Activated T-cell treated with anti-CD3 and anti-CD28 coated beads, Interleukin-2, amount 50 U/mL, for 24 hours (primary cell): ENCODE measurements at regions not wholly inside any gene's neighbourhood (a gene's known extent, or its start where the extent isn't known, plus 50 kb on each side); places are given as distances from the start of the nearest gene placed in this dataset.
"Not testable (repeated sequence)": the region's sequence is repeated elsewhere in the genome, so short reads cannot be mapped to it uniquely, and the experiment has no call there.

ENCODE experiments used
- DNase-seq: peaks from one replicate; pipeline ENCODE4 v3.0.0-alpha.2; 2020
- H3K27ac Mint-ChIP-seq: 2 replicates; pipeline ENCODE4 v1.8.0; 2020; ENCODE audit warnings: mild to moderate bottlenecking, mixed read lengths
- H3K27me3 Mint-ChIP-seq: 2 replicates; pipeline ENCODE4 v1.8.0; 2020; ENCODE audit warnings: mixed read lengths
- H3K36me3 Mint-ChIP-seq: 2 replicates; pipeline ENCODE4 v1.8.0; 2020; ENCODE audit warnings: low read depth, mixed read lengths
- H3K4me1 Mint-ChIP-seq: 2 replicates; pipeline ENCODE4 v1.8.0; 2020; ENCODE audit warnings: low read depth, mixed read lengths
- H3K4me3 Mint-ChIP-seq: 2 replicates; pipeline ENCODE4 v1.8.0; 2020; ENCODE audit warnings: mild to moderate bottlenecking, moderate library complexity, mixed read lengths
- H3K9me3 Mint-ChIP-seq: 2 replicates; pipeline ENCODE4 v1.8.0; 2020; ENCODE audit warnings: mixed read lengths

GRCh38 chr14:106530031-106530422, 1003.6 kb downstream of the TMEM121 start:
- no peak for DNase-seq
- Mint-ChIP-seq H3K36me3 (no peaks in the 10 kb centered on the region), H3K4me3 (no peak overlapping the region), H3K9me3 (no peaks in the 10 kb centered on the region), H3K27ac (no peak overlapping the region), H3K4me1 (peaks cover 5% of the 10 kb centered on the region), H3K27me3 (peaks cover 32% of the 10 kb centered on the region)

GRCh38 chr14:106530423-106531107, 1004.2 kb downstream of the TMEM121 start:
- no peaks in the 10 kb centered on the region for H3K36me3 Mint-ChIP-seq
- no peak overlapping the region for H3K4me3 Mint-ChIP-seq
- H3K27ac Mint-ChIP-seq: no peak overlapping the region
- peaks cover 34% of the 10 kb centered on the region for H3K27me3 Mint-ChIP-seq
- DNase-seq: peak; percentile 49
- no peaks in the 10 kb centered on the region for H3K9me3 Mint-ChIP-seq
- peaks cover 5% of the 10 kb centered on the region for H3K4me1 Mint-ChIP-seq

GRCh38 chr14:106537597-106537996, 1011.2 kb downstream of the TMEM121 start:
- not testable (repeated sequence) for H3K9me3 Mint-ChIP-seq, H3K36me3 Mint-ChIP-seq, H3K27ac Mint-ChIP-seq, H3K4me3 Mint-ChIP-seq
- Mint-ChIP-seq H3K4me1 (peaks cover 16% of the 10 kb centered on the region), H3K27me3 (peaks cover 38% of the 10 kb centered on the region)
- peak; percentile 40 for DNase-seq

DNA sequence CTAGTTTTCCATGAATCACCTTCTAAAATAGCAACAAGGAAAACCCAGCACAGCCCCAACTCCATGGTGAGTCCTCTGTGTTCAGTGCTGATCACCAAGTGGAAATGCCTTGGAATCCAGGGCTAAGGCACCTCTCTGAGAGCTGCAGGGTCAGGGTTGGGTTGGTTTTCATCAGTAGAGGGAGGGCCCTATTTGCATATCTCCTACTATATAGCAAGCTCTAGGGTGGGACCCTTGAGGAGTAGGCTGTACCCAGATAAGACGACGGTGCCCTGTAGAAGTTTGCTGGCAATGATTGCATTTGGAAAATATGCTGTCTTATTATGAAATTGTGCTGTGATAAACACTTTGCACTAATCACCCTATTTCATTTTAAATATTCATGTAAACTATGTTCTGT, 1011.8 kb downstream of the TMEM121 start:
- Mint-ChIP-seq H3K36me3 (no peaks in the 10 kb centered on the region), H3K4me3 (no peak overlapping the region), H3K4me1 (peaks cover 16% of the 10 kb centered on the region), H3K27ac (no peak overlapping the region), H3K27me3 (peaks cover 34% of the 10 kb centered on the region), H3K9me3 (no peaks in the 10 kb centered on the region)
- no peak for DNase-seq

DNA sequence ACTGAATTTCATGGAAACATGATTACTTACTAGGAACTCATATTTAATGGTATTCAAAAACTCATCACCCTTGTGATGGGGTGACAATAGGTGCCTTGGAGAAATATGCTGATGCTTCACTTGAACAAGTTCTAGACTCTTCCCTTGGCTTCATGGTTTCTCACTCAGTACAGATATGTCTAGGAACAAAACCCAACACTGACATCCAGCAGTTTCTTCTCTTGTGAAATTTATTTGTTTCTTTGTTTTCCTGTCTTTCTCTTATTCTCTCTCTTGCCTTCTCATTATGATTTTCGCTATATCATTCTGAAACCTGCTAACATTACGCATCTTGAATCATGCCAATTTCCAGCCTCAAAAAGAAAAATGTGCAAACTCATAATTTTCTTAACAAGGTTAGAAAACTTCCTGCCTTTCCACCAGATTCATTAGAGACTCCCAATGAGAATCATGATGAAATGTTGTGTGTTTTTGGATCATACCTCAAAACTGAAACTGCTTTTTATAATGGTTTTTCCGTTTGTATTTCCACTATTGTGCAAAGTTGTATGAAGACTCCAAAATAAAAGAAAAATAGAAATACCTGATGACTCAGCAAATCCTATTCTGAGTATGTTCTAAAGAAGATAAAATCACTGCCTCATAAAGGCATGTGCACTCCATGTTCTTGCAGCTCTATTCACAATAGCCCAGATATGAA, 1021.5 kb downstream of the TMEM121 start:
- Mint-ChIP-seq H3K27ac (peak overlapping the region; percentile 77), H3K4me3 (no peak overlapping the region), H3K36me3 (no peaks in the 10 kb centered on the region), H3K4me1 (peaks cover 12% of the 10 kb centered on the region), H3K27me3 (peaks cover 10% of the 10 kb centered on the region), H3K9me3 (no peaks in the 10 kb centered on the region)
- no peak for DNase-seq

GRCh38 chr14:106549064-106549463, 1022.7 kb downstream of the TMEM121 start:
- H3K4me1 Mint-ChIP-seq: peaks cover 12% of the 10 kb centered on the region
- peaks cover 10% of the 10 kb centered on the region for H3K27me3 Mint-ChIP-seq
- H3K27ac Mint-ChIP-seq: no peak overlapping the region
- DNase-seq: no peak
- H3K36me3 Mint-ChIP-seq: no peaks in the 10 kb centered on the region
- H3K4me3 Mint-ChIP-seq: no peak overlapping the region
- no peaks in the 10 kb centered on the region for H3K9me3 Mint-ChIP-seq

DNA sequence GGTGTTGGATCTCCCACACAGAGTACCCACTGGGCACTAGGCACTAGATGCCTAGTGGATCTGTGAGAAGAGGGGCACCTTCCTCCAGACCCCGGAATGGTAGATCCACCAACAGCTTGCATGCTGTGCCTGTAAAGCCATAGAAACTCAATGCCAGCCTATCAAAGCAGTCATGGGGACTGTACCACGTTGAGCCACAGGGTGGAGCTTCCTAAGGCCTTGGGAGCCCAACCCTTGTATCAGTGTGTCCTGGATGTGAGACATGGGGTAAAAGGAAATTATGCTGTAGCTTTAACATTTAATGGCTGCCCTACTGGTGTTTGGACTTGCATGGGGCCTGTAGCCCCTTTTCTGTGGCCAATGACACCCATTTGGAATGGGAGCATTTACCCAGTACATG, 1024.9 kb downstream of the TMEM121 start:
- Mint-ChIP-seq H3K36me3 (no peaks in the 10 kb centered on the region), H3K4me1 (peaks cover 12% of the 10 kb centered on the region), H3K27ac (no peak overlapping the region), H3K27me3 (peaks cover 6% of the 10 kb centered on the region), H3K9me3 (no peaks in the 10 kb centered on the region), H3K4me3 (no peak overlapping the region)
- no peak for DNase-seq

DNA sequence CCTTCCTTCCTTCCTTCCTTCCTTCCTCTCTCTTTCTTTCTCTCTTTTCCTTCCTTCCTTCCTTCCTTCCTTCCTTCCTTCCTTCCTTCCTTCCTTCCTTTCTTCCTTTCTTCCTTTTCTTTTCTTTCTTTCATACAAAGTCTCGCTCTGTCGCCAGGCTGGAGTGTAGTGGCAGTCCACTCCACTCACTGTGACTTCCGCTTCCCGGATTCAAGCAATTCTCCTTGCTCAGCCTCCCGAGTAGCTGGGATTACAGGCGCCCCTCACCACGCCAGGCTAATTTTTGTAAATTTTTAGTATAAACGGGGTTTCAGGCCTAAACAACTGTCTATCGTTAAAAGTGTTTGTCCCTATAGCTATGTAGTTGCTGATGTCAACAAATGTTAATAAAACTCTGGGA, 1029.8 kb downstream of the TMEM121 start:
- H3K27me3 Mint-ChIP-seq: peaks cover 20% of the 10 kb centered on the region
- not testable (repeated sequence) for H3K4me3 Mint-ChIP-seq, H3K4me1 Mint-ChIP-seq, H3K9me3 Mint-ChIP-seq, H3K27ac Mint-ChIP-seq, DNase-seq, H3K36me3 Mint-ChIP-seq

GRCh38 chr14:106556665-106557289, 1030.4 kb downstream of the TMEM121 start:
- H3K36me3 Mint-ChIP-seq: no peaks in the 10 kb centered on the region
- H3K4me3 Mint-ChIP-seq: no peak overlapping the region
- peak; percentile 86 for DNase-seq
- no peaks in the 10 kb centered on the region for H3K4me1 Mint-ChIP-seq
- H3K27me3 Mint-ChIP-seq: peaks cover 20% of the 10 kb centered on the region
- no peaks in the 10 kb centered on the region for H3K9me3 Mint-ChIP-seq
- no peak overlapping the region for H3K27ac Mint-ChIP-seq

- Mint-ChIP-seq H3K4me3 (no peak overlapping the region), H3K27ac (no peak overlapping the region), H3K4me1 (no peaks in the 10 kb centered on the region), H3K36me3 (no peaks in the 10 kb centered on the region), H3K27me3 (peaks cover 25% of the 10 kb centered on the region), H3K9me3 (no peaks in the 10 kb centered on the region)
- no peak for DNase-seq
These were observed 1036.1 kb downstream of the TMEM121 start for GRCh38 chr14:106562451-106562850.

- no peak overlapping the region for H3K27ac Mint-ChIP-seq
- peak; percentile 80 for DNase-seq
- peaks cover 20% of the 10 kb centered on the region for H3K27me3 Mint-ChIP-seq
These were observed 1037.8 kb downstream of the TMEM121 start for GRCh38 chr14:106564058-106564643.

DNA sequence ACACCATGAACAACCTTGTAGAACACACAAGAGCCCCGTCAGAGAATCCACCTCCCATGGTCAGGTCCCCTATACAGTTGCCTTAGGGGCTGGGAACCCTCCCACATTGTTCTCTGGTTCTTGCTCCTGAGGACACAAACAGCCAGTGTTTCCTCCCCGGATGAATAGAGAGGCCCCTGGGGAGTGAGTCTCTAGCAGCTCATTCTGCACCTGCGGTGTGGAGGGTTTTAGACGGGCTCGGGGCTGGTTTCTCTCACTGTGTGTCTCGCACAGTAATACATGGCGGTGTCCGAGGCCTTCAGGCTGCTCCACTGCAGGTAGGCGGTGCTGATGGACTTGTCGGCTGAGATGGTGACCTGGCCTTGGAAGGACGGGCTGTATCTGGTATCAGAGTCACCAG, 1052.1 kb downstream of the TMEM121 start:
- Mint-ChIP-seq H3K4me3 (no peak overlapping the region), H3K9me3 (no peaks in the 10 kb centered on the region), H3K27me3 (peaks cover 30% of the 10 kb centered on the region), H3K4me1 (no peaks in the 10 kb centered on the region), H3K27ac (no peak overlapping the region), H3K36me3 (no peaks in the 10 kb centered on the region)
- no peak for DNase-seq

More at GRCh38 chr14:106564058-106564643, 1037.8 kb downstream of the TMEM121 start:
- Mint-ChIP-seq H3K9me3 (no peaks in the 10 kb centered on the region), H3K4me1 (no peaks in the 10 kb centered on the region), H3K36me3 (no peaks in the 10 kb centered on the region), H3K4me3 (no peak overlapping the region)

GRCh38 chr14:106579084-106579483, 1052.7 kb downstream of the TMEM121 start:
- no peak overlapping the region for H3K4me3 Mint-ChIP-seq
- H3K36me3 Mint-ChIP-seq: no peaks in the 10 kb centered on the region
- H3K9me3 Mint-ChIP-seq: no peaks in the 10 kb centered on the region
- DNase-seq: no peak
- H3K27ac Mint-ChIP-seq: no peak overlapping the region
- no peaks in the 10 kb centered on the region for H3K4me1 Mint-ChIP-seq
- H3K27me3 Mint-ChIP-seq: peaks cover 30% of the 10 kb centered on the region

GRCh38 chr14:106585692-106586091, 1059.3 kb downstream of the TMEM121 start:
- Mint-ChIP-seq H3K9me3 (no peaks in the 10 kb centered on the region), H3K4me3 (no peak overlapping the region), H3K4me1 (peaks cover 6% of the 10 kb centered on the region), H3K27me3 (peaks cover 8% of the 10 kb centered on the region), H3K36me3 (no peaks in the 10 kb centered on the region), H3K27ac (no peak overlapping the region)
- DNase-seq: no peak
